GM12892 (cell line): ENCODE measurements at regions not wholly inside any gene's neighbourhood (a gene's known extent, or its start where the extent isn't known, plus 50 kb on each side); places are given as distances from the start of the nearest gene placed in this dataset.

Source experiments
- POLR2A ChIP-seq: IDR thresholded peaks from 2 replicates; pipeline ENCODE4 v1.6.1; 2011; ENCODE audit warnings: low read depth, low read length, control low read depth
- POLR2AphosphoS5 ChIP-seq: IDR thresholded peaks from 2 replicates; pipeline ENCODE4 v1.6.1; 2011; ENCODE audit warnings: low read depth, low read length, control low read depth
- TAF1 ChIP-seq: IDR thresholded peaks from 2 replicates; pipeline ENCODE4 v1.6.1; 2011; ENCODE audit warnings: low read depth, mild to moderate bottlenecking, control low read depth, low read length, borderline replicate concordance

DNA sequence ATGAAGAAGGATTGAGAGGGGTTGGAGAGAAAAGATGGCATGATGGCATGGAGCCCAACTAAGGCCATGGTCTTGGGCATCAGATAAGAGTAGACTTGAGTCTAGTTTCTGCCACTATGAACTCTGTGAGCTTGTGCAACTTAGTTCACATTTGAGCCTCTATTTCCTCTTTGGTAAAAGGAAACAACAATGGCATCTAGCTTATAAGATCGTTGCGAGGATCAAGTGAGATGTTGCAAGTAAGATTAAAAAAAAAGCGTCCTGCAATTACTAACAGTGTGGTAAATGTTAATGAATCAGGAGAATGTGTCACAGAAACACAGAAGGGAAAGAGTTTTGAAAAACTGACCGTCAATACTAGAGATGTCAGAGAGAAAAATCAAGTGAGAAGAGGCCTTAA is 202.9 kb upstream of the FGGY start:
- TF ChIP-seq POLR2AphosphoS5 (no peak), POLR2A (no peak), TAF1 (no peak)
